Stimulated activated CD4-positive, alpha-beta T cell treated with anti-CD3 and anti-CD28 coated beads, Interleukin-1b, Interleukin-23, amount 100 ng/mL, for 48 hours (primary cell): ENCODE measurements at regions not wholly inside any gene's neighbourhood (a gene's known extent, or its start where the extent isn't known, plus 50 kb on each side); places are given as distances from the start of the nearest gene placed in this dataset.
"Not testable (repeated sequence)": the region's sequence is repeated elsewhere in the genome, so short reads cannot be mapped to it uniquely, and the experiment has no call there.

Experiments used
- DNase-seq: peaks from one replicate; pipeline ENCODE4 v3.0.0-alpha.2; 2020

DNA sequence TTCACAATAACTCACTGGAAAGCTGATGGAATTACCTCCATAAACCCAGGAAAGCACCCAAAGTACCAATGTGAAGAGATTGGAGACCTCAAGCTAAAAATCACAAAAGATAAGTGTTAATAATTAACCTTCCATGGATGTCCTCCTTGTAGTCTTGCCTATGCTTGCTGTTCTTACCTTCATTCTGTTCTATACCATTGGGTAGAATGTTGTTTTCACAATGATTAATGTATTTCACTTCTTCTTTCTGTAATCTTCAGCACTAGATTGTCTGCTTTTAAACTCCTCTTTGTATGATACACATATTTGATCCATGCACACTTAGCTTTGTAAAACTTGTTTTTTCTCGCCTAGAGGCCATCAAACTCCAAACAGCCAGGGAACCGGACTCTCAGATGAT is 570.3 kb downstream of the RAPGEF2 start:
- DNase-seq = no peak

DNA sequence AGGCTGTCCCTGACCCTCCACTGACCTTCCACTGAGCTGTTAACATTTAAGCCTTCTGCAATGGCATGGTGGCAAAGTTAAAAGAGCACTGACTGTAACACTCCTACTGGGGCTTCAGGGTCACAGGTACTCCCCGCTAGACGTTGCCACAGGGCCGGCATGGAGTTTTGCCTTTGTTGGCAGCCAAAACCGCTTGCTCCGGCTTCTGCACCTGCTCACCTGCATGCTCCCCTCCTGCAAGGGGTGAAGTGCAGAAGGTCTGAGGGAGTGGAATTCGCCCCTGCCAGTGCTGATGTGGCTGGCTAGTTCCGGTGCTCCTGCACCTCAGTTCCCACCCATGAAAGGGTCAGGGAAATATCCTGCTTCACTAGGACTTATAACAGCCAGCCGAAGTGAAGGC is 571.4 kb downstream of the RAPGEF2 start:
- no peak for DNase-seq

- no peak for DNase-seq
Observed at GRCh38 chr4:159677521-159677920, 574.6 kb downstream of the RAPGEF2 start.

DNA sequence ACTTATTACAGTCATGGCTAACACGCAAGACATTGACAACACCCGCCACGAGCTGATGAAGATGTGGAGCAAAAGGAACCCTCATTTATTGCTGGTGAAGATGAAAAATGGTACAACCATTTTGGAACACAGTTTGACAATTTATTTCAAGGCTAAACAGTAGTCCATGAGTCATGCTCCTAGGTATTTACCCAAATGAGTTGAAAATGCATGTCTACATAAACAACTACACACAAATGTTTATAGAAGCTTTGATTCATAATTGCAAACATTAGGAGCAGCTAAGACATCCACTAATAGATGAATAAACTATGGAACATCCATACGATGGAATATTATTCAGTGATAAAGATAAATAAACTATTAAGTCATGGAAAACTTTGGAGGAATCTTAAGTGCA is 580.1 kb downstream of the RAPGEF2 start:
- DNase-seq = no peak

DNA sequence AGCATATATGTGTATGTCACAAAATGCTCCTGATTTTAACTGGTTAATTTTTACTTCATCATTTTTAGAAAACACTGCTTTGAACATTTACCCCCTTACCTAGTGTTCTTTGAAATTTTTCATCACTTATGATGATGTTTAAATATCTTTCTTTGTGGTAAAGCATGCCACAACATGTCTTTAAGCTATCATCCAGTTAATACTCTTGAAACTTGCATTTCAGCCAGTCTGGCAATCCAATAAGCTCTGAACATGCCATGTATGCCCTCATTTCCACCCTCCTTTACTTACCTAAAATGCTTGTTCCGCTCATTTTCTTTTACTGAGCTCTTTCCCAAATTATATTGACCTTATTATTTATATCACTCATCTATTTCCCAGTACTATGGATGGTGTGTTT is 581.2 kb downstream of the RAPGEF2 start:
- no peak for DNase-seq

- no peak for DNase-seq
Observed at GRCh38 chr4:159685340-159686092, 582.6 kb downstream of the RAPGEF2 start.

DNA sequence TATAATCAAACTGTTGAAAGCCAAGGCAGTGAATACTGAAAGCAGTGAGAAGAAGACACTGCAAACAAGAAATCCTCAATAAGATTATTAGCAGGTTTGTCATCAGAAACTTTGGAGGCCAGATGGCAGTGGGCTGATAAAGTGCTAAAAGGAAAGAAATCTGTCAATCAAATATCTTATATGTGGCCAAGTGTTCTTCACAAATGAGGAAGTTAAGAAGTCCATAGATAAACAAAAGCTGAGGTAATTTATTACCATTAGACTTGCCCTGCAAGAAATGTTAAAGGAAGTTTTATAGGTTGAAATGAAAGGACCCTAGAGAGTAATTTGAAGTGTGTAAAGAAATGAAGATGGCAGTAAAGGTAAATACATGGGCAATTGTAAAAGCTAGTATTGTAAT is 586.6 kb downstream of the RAPGEF2 start:
- no peak for DNase-seq

GRCh38 chr4:159697322-159698283 is 594.7 kb downstream of the RAPGEF2 start:
- DNase-seq = no peak

DNA sequence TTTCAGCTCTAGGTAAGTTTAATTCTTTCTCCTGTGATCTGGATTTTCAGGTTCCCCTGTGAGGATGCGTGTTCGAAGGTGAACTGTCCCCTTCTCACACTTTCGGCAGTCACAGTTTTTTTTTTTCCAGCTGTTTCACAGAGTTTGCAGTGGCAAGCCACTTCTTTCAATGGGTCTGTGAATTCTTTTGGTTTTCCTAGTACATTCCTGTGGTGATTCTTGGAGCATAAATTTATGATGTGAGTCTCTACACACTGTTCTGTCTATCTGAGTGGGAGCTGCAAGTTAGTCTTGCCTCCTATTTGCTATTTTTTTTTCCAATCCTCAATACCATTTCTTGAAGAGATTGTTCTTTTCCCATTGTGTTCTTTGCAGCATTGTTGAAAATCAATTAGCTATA is 595.5 kb downstream of the RAPGEF2 start:
- DNase-seq = no peak

GRCh38 chr4:159702200-159702599 is 599.3 kb downstream of the RAPGEF2 start:
- DNase-seq = no peak

DNA sequence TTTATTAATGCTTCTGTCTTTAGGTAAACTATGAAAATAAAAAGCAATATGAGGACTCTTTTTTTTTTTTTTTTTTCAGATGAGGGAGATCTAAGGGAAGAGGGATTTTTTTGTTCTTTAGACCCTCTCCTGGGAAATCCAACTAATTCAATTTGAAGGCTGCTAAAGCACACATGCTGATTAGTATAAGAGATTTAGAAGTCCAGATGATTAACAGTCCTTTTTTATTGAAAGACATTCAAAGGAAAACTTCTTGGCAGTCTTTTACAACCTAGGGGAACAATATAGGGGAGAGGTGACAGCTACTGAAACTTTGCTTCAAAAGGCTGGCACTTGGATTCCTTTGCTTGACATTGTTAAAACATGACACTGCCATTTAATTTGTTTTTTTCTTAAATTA is 602.5 kb downstream of the RAPGEF2 start:
- no peak for DNase-seq

GRCh38 chr4:159706704-159707103 is 603.8 kb downstream of the RAPGEF2 start:
- DNase-seq = no peak

- not testable (repeated sequence) for DNase-seq
Observed at GRCh38 chr4:159715180-159715579, 612.3 kb downstream of the RAPGEF2 start.

DNA sequence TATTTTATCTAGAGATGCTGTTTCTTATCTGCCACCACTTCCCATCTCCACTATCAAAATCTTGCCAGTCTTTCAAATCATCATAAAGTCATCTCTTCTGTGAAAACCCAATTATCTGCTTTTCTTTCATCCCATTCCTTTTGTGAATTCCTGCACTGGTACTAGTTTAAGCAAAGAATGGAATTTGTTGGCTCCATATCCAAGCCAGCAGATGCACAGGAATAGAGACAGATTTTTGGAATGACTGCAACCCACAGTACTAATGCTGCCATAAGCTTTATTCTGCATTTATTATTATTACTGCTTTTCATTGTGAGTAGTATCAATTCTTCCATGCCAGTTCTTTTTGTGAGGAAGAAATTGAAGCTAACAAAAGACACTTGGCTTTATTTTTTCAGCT is 616.7 kb downstream of the RAPGEF2 start:
- no peak for DNase-seq

DNA sequence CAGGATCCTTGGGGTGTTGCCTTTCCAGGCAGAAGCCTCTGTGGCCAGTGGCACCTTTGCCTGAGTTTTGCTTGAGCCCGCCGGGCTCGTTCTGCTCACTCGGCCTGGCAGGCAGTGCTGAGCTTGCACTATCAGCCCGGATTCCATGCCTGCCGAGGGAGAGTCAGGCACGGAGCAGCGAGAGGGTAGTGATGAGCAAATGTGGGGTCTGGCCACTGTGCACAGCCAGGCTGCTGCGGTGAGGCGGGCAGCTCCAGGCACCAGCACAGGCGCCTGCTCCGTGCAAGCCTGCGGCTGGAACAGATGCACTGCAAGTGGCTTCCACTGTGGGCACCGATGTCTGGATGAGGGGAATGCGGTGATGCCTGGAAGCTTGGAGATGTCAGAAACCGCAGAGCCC is 619.2 kb downstream of the RAPGEF2 start:
- DNase-seq = no peak

- DNase-seq = no peak
Observed at GRCh38 chr4:159722918-159723317, 620.0 kb downstream of the RAPGEF2 start.

DNA sequence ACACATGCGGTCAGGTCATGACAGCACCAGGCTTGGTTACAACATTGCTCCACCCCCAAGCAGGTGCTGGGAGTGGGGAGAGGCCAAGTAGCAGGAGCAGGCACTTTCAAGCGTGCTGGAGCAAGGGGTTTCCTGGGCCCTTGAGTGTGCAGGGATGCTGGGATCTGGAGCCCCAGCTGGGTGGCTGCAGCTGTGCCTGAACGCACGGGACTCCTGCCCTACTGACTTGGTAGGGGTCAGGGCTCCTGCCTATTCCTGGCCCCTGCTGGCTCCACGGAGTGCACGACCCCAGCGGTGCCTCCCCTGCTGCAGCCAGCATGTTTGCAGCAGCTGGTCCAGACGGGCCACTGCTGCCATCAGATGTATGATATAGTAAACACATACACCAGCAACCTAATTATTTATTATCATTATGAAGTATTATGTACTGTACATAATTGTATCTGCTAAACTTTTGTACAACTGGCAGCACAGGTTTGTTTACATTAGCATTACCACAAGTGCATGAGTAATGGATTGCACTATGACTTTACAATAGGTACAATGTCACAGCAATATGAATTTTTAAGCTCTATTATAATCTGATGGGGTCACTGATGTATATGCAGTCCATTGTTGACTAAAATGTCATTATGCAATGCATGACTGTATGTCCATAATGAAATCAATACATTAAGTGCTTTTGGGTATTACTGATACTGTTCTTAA is 620.6 kb downstream of the RAPGEF2 start:
- no peak for DNase-seq

- no peak for DNase-seq
Observed at GRCh38 chr4:159725571-159725970, 622.7 kb downstream of the RAPGEF2 start.

DNA sequence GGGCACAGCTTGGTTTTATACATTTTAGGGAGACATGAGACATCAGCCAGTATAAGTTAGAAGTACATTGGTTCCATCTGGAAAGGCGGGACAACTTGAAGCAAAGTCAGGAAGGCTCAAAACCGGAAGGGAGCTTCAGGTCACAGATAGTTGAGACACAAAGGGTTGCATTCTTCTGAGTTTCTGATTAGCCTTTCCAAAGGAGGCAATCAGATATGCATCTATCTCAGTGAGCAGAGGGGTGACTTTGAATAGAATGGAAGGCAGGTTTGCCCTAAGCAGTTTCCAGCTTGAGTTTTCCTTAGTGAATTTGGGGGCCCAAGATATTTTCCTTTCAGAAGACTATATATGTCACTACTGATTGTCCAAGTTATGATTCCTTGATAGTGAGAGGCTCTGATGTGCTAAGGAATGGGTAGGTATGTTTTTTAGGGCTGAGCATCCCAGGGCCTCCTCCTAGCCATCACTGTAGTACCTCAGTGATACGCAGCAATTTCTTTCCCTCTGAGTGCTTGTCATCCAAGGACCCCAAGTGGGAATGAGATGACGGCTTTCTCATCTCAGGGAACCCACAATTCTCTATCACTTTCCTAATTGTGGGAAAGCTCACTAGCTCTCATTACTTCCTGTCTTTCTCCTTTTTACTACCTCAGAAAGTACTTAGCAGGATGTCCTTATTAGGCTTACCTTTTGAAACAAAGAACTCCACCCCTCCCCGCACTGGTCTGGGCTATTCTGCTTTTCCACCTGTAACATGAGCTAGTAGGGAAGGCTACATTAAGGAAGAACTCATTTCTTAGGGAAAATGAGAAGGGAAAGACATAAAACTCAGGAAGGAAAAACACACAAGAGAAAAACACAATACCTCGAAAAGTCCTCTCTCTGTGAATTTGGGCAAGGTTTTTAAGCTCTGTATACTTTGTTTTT is 632.7 kb downstream of the RAPGEF2 start:
- DNase-seq = no peak

DNA sequence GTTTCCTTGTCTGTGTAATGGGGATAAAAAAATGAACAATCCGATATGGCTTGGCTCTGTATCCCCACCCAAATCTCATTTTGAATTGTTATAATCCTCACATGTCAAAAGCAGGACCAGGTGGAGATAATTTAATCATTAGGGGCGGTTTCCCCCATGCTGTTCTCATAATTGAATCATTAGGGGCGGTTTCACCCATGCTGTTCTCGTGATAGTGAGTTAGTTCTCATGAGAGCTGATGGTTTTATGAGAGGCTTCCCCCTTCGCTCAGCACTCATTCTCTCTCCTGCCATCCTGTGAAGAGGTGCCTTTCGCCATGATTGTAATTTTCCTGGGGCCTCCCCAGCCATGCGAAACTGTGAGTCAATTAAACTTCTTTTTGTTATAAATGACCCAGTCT is 633.5 kb downstream of the RAPGEF2 start:
- no peak for DNase-seq

GRCh38 chr4:159743971-159744370 is 641.1 kb downstream of the RAPGEF2 start:
- DNase-seq = no peak

- DNase-seq = no peak
Observed at GRCh38 chr4:159747983-159748382, 645.1 kb downstream of the RAPGEF2 start.
